ENCODE measurements at regions not wholly inside any gene's neighbourhood (a gene's known extent, or its start where the extent isn't known, plus 50 kb on each side); places are given as distances from the start of the nearest gene placed in this dataset.
"Not testable (repeated sequence)": the region's sequence is repeated elsewhere in the genome, so short reads cannot be mapped to it uniquely, and the experiment has no call there.

DNA sequence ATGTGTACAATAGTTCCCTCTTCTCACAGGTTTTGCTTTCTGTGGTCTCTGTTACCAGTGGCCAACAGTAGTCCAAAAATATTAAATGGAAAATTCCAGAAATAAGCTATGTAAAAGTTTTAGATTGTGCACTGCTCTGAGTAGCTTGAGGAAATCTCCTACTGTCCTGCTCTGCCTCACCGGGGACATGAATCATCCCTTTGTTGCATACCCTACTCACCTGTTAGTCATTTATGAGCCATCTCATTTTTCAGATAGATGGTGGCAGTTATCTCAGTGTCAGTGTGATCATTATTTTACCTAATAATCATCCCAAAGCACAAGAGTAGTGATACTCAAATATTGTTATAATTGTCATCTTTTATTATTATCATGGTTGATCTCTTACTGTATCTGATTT lies 688.1 kb downstream of the PLA2G4A start:
- no peak for DNase-seq (ENCODE audit: low spot score)

DNA sequence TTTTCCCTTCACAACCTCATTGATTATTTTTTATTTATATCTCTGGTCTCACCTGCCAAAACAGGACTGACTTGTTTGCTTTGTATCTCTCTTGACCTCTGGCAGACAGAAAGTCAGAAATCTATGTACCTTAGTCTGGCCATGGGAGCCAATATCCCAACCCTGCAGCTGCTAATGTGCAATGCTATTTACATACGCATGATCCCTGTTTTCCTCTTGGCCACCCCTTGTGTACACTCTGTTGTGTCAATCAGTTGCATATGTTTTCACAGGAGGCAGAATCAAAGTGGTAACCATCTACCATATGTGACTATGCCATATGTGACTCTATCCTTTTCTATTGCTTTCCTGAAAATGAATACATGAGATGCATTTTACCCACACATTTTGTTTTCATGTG lies 688.8 kb downstream of the PLA2G4A start:
- no peak for DNase-seq (ENCODE audit: low spot score)

DNA sequence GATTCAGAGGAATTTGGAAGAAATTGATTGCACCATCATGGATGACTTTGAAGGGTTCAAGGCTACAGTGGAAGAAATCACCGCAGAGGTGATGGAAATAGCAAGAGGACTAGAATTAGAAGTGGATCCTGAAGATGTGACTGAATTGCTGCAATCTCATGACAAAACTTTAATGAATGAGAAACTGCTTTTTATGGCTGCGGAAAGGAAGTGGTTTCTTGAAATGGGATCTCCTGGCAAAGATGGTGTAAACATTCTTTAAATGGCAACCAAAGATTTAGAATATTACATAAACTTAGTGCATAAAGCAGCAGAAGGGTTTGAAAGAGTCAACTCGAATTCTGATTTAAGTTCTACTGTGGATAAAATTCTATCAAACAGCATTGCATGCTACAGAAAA lies 698.6 kb downstream of the PLA2G4A start:
- DNase-seq (ENCODE audit: low spot score) = no peak

DNA sequence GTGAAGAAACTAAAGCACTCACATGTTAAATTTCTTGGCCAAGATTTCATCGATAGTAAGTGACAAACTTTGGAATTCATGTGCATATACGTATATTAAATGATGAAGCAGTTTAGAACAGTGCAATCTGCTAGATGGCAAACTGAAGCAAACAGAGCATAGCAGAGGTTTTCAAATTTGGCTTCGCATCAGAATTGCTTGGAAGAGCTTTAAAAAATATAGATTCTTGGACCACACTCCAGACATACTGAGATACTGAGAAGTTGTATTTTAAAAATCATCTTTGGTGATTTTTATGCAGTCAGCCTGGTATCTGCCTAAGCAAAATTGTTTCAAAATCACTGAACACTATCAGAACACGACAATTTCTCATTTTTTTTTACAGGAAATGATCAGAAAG lies 709.2 kb downstream of the PLA2G4A start:
- DNase-seq (ENCODE audit: low spot score) = no peak

DNA sequence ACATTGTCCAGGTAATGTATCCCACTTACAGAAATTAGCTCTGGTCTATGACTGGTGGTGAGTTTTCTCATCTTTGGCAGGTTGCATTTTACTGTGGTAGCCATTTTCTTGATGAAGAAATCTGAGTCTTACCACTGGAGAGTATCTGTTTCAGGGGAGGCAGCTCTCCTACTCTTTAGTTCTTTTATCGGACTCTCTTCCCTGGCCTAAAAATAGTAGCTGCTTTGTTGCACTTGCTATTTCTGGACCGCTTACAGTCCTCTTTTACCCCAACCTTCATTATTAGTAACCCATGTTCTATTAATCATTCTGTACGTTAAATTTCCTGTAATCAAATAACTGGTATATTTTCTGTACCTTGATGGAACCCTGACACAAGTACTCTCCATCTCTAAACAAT lies 720.8 kb downstream of the PLA2G4A start:
- DNase-seq (ENCODE audit: low spot score) = no peak

DNA sequence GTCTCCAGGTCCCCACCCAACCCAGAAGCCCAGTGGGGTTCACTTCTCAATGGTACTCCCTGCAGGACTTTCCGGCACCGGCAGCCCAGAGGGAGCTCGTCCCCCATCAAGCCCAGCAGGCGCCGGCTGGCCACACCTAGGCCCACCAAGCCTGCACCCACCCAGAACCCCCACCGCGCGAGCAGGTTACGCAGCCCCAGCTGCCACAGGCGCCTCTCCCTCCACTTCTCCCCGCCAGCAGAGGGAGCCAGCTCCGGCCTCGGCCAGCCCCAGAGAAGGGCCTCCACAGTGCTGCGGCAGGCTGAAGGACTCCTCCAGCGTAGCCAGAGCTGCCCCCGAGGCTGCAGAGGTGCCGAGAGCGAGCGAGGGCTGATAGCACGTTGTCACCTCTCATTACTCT lies 722.3 kb downstream of the PLA2G4A start:
- no peak for DNase-seq (ENCODE audit: low spot score)

DNA sequence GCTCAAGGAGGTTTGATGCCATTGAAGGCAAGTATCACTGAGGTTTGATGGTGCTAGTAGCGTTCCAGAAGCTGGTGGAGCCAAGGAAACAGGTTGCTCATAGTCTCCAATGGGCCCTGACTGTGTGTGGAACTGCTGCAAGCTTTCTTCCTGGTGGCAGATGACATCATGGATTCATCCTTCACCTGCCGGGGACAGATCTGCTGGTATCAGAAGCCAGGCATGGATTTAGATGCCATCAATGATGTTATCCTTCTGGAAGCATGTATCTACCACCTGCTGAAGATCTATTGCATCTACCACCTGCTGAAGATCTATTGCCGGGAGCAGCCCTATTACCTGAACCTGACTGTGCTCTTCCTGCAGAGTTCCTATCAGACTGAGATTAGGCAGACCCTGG lies 734.4 kb downstream of the PLA2G4A start:
- DNase-seq (ENCODE audit: low spot score) = no peak

DNA sequence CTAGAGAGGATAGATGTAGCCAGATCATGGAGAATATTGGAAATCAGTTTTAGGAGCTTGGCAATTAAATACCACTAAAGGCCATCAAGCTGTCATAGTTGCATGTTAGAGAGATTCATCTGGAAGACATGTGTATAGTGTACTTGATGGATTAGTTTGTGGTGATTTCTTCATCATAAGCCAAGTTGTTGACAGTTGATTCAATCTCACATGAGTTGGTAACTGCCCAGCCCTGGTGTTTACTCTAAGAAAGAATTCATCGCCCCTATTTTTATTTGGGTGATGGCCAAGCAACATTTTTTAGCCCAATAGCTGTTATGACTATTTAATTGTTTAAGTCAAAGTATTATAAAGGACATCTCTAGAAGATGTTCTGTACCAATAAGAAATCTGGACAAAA lies 737.6 kb downstream of the PLA2G4A start:
- DNase-seq (ENCODE audit: low spot score) = no peak

DNA sequence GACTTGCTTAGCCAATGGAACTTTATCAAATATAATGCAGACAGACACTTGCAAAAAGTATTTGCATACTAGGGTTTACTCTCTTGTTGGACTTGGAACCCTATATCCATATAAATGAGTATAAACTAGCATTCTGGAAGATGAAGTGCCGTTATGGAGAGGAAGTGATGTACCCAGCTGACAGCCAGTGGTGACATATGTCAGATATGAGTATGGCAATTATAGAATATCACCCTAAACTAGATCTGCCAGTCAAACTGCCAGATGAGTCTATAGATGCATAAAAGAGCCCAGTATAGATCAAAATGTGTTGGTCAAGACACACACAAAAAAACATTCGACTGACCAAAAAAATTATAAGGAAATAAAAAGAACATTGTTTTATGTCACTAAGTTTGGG lies 739.3 kb downstream of the PLA2G4A start:
- no peak for DNase-seq (ENCODE audit: low spot score)

DNA sequence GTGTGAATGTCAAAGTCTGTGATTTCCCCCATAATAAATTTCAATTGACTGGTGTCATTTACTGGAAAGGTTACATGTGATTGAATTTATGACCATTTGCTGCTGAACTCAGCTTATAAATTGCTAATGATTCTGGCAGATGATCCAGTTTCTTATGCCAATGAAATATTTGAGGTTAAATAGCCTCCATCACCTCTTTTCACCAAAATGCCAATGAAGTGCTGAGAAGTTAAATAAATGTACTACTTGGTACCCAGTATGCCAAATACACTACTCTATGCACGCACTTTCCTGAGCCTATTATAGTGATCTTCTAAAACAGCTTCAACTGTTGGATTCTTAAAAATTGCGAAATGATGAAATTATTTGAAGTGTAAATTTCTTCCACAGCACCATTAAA lies 741.4 kb downstream of the PLA2G4A start:
- DNase-seq (ENCODE audit: low spot score) = no peak

DNA sequence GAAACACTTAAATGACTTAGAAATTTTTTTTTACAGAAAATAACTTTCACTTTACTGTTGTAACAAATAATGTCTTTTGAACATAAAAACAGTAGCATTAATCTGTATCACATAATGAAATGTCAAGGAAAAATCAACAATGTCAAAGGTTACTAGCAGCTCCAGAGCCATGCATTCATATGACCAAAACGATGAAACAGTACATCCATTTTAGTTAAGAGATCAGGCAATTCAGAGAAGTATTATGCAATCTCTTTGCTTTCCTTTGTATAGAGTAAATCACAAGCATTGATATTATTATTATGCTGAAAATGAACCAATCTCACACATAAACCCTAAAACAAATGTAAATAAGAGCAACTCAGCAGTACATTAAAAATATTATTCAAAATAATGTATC lies 748.9 kb downstream of the PLA2G4A start:
- DNase-seq (ENCODE audit: low spot score) = no peak

DNA sequence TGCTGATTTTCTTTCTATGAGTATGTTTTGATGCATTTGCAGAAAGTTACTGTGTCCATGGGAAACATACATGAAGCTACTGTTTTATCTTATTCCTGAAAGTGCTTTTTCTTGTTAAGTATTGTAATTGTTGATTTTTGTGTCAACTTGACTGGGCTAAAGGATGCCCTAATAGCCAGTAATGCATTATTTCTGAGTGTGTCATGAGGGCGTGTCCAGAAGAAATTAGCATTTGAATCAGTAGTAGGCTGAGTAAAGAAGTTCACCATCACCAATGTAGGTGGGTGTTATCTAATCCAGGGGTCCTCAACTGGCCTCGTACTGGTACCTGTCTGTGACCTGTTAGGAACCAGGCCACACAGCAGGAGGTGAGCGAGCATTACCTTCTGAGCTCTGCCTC lies 760.2 kb downstream of the PLA2G4A start:
- DNase-seq (ENCODE audit: low spot score) = no peak

DNA sequence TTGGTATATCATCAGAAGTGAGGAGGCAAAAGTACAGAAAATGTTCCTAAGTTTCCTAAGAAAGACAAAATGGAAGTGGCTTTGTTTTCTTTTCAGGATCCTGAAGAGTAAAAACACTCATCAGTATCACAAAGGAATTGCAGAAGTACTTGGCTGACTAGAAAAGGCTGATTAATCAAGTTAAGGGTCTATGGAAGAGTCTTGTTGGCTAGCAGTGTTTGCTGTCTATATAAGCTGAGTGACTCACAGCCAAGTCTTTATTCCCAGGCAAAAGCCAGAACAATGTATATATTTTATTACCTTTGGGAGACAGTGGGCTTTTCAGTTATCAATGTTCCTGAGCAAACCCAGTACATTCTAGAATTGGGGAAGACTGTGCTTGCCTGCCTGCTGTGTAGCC lies 777.0 kb downstream of the PLA2G4A start:
- DNase-seq (ENCODE audit: low spot score) = no peak

DNA sequence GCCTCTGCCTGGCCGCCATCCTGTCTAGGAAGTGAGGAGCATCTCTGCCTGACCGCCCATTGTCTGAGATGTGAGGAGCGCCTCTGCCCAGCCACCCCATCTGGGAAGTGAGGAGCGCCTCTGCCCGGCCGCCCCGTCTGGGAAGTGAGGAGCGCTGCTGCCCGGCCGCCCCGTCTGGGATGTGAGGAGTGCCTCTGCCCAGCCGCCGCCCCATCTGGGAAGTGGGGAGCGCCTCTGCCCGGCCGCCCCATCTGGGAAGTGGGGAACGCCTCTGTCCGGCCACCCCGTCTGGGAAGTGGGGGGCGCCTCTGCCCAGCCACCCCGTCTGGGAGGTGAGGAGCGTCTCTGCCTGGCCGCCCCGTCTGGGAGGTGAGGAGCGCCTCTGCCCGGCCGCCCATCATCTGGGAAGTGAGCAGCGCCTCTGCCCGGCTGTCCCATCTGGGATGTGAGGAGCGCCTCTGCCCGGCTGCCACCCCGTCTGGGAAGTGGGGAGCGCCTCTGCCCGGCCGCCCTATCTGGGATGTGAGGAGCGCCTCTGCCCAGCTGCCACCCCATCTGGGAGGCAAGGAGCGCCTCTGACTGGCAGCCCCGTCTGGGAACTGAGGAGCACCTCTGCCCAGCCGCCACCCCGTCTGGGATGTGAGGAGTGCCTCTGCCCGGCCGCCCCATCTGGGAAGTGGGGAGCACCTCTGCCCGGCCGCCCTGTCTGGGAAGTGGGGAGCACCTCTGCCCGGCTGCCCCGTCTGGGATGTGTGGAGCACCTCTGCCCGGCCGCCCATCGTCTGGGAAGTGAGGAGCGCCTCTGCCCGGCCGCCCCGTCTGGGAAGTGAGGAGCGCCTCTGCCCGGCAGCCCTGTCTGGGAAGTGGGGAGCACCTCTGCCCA lies 787.3 kb downstream of the PLA2G4A start:
- DNase-seq (ENCODE audit: low spot score) = not testable (repeated sequence)

DNA sequence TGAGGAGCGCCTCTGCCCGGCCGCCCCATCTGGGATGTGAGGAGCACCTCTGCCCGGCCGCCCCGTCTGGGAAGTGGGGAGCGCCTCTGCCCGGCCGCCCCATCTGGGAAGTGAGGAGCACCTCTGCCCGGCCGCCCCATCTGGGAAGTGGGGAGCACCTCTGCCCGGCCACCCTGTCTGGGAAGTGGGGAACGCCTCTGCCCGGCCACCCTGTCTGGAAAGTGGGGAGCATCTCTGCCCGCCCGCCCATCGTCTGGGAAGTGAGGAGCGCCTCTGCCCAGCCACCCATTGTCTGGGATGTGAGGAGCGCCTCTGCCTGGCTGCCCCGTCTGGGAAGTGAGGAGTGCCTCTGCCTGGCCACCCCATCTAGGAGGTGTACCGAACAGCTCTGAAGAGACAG lies 788.1 kb downstream of the PLA2G4A start:
- DNase-seq (ENCODE audit: low spot score) = not testable (repeated sequence)

DNA sequence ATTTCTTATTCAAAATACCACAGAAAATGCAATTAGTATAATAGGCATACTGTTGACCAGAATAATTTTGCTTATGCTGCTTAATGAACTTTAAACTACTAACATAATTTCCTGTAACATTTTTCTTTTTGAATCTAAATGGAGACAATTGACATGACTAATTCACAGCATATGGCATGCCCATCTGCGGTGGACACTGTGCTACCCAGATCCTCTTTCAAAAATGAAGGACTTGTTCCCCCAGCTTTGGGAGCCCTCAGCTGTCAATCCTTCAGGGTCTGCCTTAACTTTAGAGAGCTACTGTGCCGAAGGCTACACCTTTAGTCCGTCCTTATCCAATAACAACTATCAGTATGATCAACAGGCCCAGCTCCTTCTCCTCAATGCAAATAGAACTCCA lies 789.0 kb downstream of the PLA2G4A start:
- DNase-seq (ENCODE audit: low spot score) = peak; percentile 12

DNA sequence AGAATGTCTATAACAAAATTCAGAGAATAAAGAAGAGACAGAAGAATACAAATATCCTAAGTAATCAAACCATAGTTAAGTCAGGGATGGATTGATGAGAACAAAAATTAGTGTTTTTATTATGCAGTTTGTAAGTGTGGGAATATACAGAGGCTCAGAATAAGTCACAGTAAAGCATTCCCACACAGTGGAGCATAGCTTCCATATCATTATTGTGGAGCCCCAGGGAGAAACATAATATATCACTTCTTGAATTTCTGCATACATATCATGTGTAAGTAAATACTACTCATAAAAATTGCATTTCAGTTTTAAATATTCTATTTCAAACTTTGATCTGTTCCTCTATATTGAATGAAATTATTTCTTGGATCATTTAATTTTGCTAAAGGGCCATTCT lies 790.4 kb downstream of the PLA2G4A start:
- no peak for DNase-seq (ENCODE audit: low spot score)

DNA sequence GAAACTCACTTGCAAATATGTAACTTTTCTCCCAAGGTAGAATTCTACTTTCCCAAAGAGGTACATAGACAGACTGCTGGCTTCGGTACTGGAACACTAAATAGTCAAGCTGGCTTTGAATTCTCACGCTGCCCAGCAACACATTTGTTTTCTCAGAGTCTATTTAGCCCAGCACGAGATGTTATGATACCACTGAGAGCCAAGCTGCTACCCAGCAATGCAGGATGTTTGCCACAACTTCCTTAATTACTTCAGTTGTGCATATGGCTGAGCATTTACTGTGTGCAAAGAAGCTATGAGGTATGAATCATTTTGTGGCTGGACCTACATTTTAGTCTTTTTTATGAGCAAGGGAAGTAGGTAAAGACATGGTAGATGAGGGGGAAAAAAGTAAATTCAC lies 793.2 kb downstream of the PLA2G4A start:
- peak; percentile 5 for DNase-seq (ENCODE audit: low spot score)

DNA sequence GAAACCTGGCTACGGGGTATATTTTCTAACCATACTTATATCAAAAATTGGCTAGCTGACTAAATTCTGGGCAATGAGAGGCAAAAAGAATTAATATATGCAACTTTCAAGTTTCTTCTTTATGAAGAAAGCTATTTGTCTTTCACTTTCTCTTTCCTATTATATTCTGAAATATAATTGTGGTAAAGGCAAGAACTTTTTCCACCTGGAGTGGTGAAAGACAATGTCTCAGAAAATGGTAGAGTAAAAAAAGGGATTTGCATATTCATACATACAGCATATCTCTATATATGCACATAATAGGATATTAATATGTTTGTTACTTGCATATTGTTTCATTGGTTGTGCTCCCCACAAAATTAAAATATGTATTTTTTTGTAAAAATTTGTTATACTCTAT lies 793.8 kb downstream of the PLA2G4A start:
- DNase-seq (ENCODE audit: low spot score) = no peak

DNA sequence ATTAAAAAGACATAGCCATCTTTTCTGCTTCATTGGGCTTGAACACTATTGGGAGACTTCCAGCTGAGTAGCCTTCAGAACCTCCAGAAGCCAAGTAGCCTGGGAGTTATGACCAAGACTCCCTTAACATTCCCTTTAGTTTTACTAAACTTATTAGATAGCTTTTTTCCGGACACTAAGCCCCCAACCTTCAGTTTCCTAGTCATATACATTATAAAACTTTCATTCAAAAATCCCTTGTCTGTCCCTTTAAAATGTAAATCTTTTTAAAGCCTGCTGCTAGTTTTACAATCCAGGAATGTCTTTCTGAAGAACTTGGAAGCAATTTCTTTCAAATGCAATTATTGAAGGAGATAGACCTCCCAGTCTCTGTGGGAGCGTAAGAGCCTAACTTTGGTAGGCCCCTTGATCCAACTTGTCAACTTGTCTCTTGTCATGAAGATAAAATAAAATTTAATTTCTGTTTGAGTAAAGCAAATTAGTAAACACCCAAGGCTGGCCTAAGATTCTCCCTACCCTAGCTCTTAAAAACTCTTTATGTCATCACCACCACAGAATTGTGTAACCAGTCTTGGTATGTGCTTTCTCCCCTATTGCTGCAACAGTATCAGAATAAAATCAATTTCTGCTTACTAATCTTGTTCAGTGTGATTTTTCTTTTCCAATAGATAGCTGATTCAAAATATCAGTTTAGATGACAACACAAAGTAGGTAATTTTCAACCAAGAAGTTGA lies 796.2 kb downstream of the PLA2G4A start:
- DNase-seq (ENCODE audit: low spot score) = no peak

DNA sequence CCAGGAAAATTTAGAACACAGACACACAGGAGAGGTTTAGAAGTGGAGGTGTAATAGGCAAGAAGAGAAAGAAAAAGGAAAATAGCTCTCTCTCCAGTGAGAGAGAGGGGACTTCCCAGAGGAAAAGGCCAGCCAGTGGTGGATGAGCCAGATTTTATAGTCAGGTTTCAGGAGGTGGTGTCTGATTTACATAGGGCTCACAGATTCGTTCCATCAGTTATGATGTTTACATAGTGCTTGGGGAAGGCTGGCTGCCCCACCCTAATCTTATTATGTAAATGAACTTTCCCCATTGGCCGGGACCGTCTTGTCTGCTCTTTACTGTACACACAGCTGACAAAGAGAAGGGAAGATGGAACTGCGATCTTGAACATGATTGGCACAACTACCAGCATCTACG lies 797.3 kb downstream of the PLA2G4A start:
- no peak for DNase-seq (ENCODE audit: low spot score)

DNA sequence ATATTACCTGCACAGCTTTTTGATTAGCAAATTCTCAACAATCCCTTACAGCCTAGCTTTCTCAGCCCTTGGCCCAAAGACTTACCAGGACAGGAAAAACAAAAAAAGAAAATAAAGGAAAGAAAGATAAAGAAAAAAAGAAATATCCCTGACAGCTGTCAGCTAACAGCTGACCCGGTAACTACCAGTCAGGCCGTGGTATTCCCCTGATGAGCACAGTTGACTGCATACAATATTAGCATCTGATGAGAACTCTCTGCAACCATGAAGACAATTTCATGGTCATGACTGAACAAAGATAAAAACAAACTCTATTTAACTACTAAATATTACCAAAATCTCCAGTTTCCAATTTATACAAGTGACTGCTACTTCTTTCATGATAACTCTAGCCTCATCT lies 798.8 kb downstream of the PLA2G4A start:
- DNase-seq (ENCODE audit: low spot score) = no peak

DNA sequence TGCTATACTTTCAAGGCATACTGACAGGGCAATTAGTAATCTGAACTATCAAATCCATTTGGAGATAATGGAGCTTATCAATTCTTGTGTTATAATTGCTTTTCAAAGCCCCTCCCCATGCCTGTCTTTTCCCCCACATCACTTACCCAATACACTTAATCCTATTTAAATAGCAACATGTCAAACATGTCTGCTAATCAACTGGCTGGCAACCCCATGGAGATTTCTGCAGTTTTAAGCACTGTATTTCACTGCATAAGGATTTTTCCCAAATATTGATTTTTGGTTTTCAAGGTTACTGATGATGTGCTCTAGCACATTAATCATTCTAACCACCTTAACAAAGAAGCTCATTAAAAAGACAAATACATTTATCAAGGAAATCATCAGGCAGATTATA lies 800.3 kb downstream of the PLA2G4A start:
- DNase-seq (ENCODE audit: low spot score) = no peak
